Common myeloid progenitor, CD34-positive (primary cell): ENCODE measurements at regions not wholly inside any gene's neighbourhood (a gene's known extent, or its start where the extent isn't known, plus 50 kb on each side); places are given as distances from the start of the nearest gene placed in this dataset.
A peak's percentile ranks its signal among the peaks of the same experiment; 100 is the strongest.

Source experiments
- CTCF ChIA-PET: fragments of 350-600 bp; sonication (Branson Sonifier 250); formaldehyde crosslinking; loops from one replicate; lab custom pipeline; 2021; ENCODE audit warnings: antibody characterized with exemption; lab: Charles Lee
- POLR2A ChIA-PET: fragments of 350-600 bp; sonication (Branson Sonifier 250); formaldehyde crosslinking; loops from one replicate; lab custom pipeline; 2021; ENCODE audit warnings: antibody characterized with exemption; lab: Charles Lee
- DNase-seq, 3 donors: peaks; one replicate each; pipeline versions ENCODE4 v3.0.0 to v3.0.0-alpha.2; 2013
- H3K27ac ChIP-seq, 2 experiments: 1 replicate in 1 of 2; 2 replicates in 1 of 2; pipeline ENCODE4 v1.7.0; 2013; ENCODE audit warnings: inconsistent platforms in 2 of 2, low read length in 2 of 2, mild to moderate bottlenecking in 2 of 2, low read depth in 1 of 2, moderate library complexity in 1 of 2; ENCODE audit not compliant: severe bottlenecking in 2 of 2, insufficient read depth in 1 of 2, poor library complexity in 1 of 2
- H3K27me3 ChIP-seq, 5 experiments: replicated peaks in 2 of 5; 1 replicate in 3 of 5; 2 replicates in 2 of 5; pipeline versions ENCODE4 v1.6.1 to v1.7.0; 2013; ENCODE audit warnings: low read length in 4 of 5, mild to moderate bottlenecking in 2 of 5, moderate library complexity in 2 of 5, inconsistent platforms in 1 of 5; ENCODE audit not compliant: insufficient read depth in 5 of 5, control insufficient read depth in 4 of 5
- H3K36me3 ChIP-seq, 4 experiments: 1 replicate in 2 of 4; 2 replicates in 2 of 4; pipeline versions ENCODE4 v1.6.1 to v1.7.0; 2013; ENCODE audit warnings: low read length in 3 of 4, control low read depth in 1 of 4, mild to moderate bottlenecking in 1 of 4; ENCODE audit not compliant: control insufficient read depth in 4 of 4, insufficient read depth in 4 of 4
- H3K4me1 ChIP-seq, 4 experiments: 1 replicate in 3 of 4; 2 replicates in 1 of 4; pipeline versions ENCODE4 v1.6.1 to v1.7.1; 2013; ENCODE audit warnings: low read length in 3 of 4, mild to moderate bottlenecking in 3 of 4, control low read depth in 1 of 4, inconsistent platforms in 1 of 4, moderate library complexity in 1 of 4; ENCODE audit not compliant: control insufficient read depth in 4 of 4, insufficient read depth in 4 of 4; ENCODE audit errors: control extremely low read depth in 1 of 4
- H3K4me3 ChIP-seq, 7 experiments: 1 replicate in 4 of 7; 2 replicates in 3 of 7; pipeline versions ENCODE4 v1.5.1 to v1.7.0; 2013; ENCODE audit warnings: mild to moderate bottlenecking in 7 of 7, low read length in 6 of 7, moderate library complexity in 6 of 7, inconsistent platforms in 2 of 7, low read depth in 2 of 7, control low read depth in 1 of 7; ENCODE audit not compliant: insufficient read depth in 4 of 7, control insufficient read depth in 1 of 7; ENCODE audit errors: extremely low read depth in 1 of 7
- H3K9me3 ChIP-seq, 5 experiments: 1 replicate in 4 of 5; 2 replicates in 1 of 5; pipeline versions ENCODE4 v1.6.1 to v1.7.1; 2013; ENCODE audit warnings: low read length in 4 of 5, mild to moderate bottlenecking in 2 of 5, inconsistent platforms in 1 of 5, low read depth in 1 of 5, moderate library complexity in 1 of 5; ENCODE audit not compliant: control insufficient read depth in 4 of 5, insufficient read depth in 2 of 5; ENCODE audit errors: control extremely low read depth in 1 of 5
- WGBS: methylation state at CpG from one replicate; pipeline ENCODE4 v1.1.5; 2013; ENCODE audit not compliant: insufficient coverage; 5-methylcytosine and 5-hydroxymethylcytosine counted together

GRCh38 chr4:161329852-161330251 is 833.9 kb downstream of the FSTL5 start:
- H3K4me3 ChIP-seq, result no peak overlapping the region
- no peaks in the 10 kb centered on the region for H3K27me3 ChIP-seq
- CTCF ChIA-PET, result no interaction called here
- no peaks in the 10 kb centered on the region for H3K36me3 ChIP-seq
- no CpG with 5 or more reads among the region's 1 CpG for WGBS
- H3K9me3 ChIP-seq, result no peaks in the 10 kb centered on the region
- H3K4me1 ChIP-seq, result no peaks in the 10 kb centered on the region
- no peak overlapping the region for H3K27ac ChIP-seq
- POLR2A ChIA-PET, result no interaction called here
- DNase-seq, result no peak

GRCh38 chr4:161321706-161322105 is 842.1 kb downstream of the FSTL5 start:
- H3K27ac ChIP-seq, result no peak overlapping the region
- 100% methylated on average over 1 of the region's 1 CpG for WGBS
- H3K4me3 ChIP-seq, result no peak overlapping the region
- no peaks in the 10 kb centered on the region for H3K36me3 ChIP-seq
- ChIA-PET POLR2A (no interaction called here), CTCF (interaction anchor here (0.5 kb wide), 1 partner anchor 99 kb away, joined by 3 read pairs; no protein-coding TSS in a partner anchor)
- no peaks in the 10 kb centered on the region for H3K9me3 ChIP-seq
- peaks cover 0 to 2% (median 0%) of the 10 kb centered on the region in 5 experiments for H3K27me3 ChIP-seq
- no peak for DNase-seq
- H3K4me1 ChIP-seq, result no peaks in the 10 kb centered on the region

GRCh38 chr4:161320377-161320776 is 843.4 kb downstream of the FSTL5 start:
- WGBS, result 53% methylated on average over 2 of the region's 4 CpGs
- CTCF ChIA-PET, result no interaction called here
- H3K36me3 ChIP-seq, result no peaks in the 10 kb centered on the region

DNA sequence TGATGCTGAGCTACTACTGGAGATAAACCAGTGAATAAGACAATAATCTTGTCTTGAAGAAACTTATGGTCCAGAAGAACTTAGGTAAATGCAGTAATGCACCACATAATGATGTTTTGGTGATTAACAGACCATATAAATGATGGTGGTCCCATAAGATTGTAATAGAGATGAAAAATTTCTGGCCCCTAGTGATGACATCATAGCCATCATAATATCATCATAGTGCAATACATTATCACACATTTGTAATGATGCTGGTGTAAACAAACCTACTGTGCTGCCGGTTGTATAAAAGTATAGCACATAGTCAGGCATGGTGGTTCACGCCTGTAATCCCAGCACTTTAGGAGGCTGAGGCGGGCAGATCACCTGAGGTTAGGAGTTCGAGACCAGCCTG is 846.8 kb downstream of the FSTL5 start:
- POLR2A ChIA-PET, result no interaction called here
- 100% methylated on average over 2 of the region's 4 CpGs for WGBS
- Histone ChIP-seq H3K9me3 (no peaks in the 10 kb centered on the region), H3K27me3 (no peaks in the 10 kb centered on the region), H3K4me3 (no peak overlapping the region), H3K4me1 (no peaks in the 10 kb centered on the region), H3K36me3 (no peaks in the 10 kb centered on the region), H3K27ac (no peak overlapping the region)
- no peak for DNase-seq
- CTCF ChIA-PET, result no interaction called here

More at GRCh38 chr4:161320377-161320776, 843.4 kb downstream of the FSTL5 start:
- Histone ChIP-seq H3K9me3 (no peaks in the 10 kb centered on the region), H3K27me3 (peaks cover 0 to 2% (median 0%) of the 10 kb centered on the region in 5 experiments), H3K27ac (no peak overlapping the region), H3K4me3 (no peak overlapping the region), H3K4me1 (no peaks in the 10 kb centered on the region)
- peak; percentile 38 to 71 (median 68) for DNase-seq
- POLR2A ChIA-PET, result no interaction called here

GRCh38 chr4:161314371-161314770 is 849.4 kb downstream of the FSTL5 start:
- no peaks in the 10 kb centered on the region for H3K9me3 ChIP-seq
- ChIA-PET CTCF (no interaction called here), POLR2A (no interaction called here)
- WGBS, result no CpG with 5 or more reads among the region's 3 CpGs
- H3K27ac ChIP-seq, result no peak overlapping the region
- H3K27me3 ChIP-seq, result no peaks in the 10 kb centered on the region
- no peaks in the 10 kb centered on the region for H3K36me3 ChIP-seq
- no peaks in the 10 kb centered on the region for H3K4me1 ChIP-seq
- H3K4me3 ChIP-seq, result no peak overlapping the region
- no peak for DNase-seq

- ChIA-PET CTCF (no interaction called here), POLR2A (no interaction called here)
- DNase-seq, result no peak
- WGBS, result 100% methylated on average over 1 of the region's 2 CpGs
- no peaks in the 10 kb centered on the region for H3K27me3 ChIP-seq
- no peaks in the 10 kb centered on the region for H3K4me1 ChIP-seq
- no peak overlapping the region for H3K4me3 ChIP-seq
- no peaks in the 10 kb centered on the region for H3K9me3 ChIP-seq
- H3K36me3 ChIP-seq, result no peaks in the 10 kb centered on the region
- H3K27ac ChIP-seq, result no peak overlapping the region
Measured at GRCh38 chr4:161303551-161303950, 860.2 kb downstream of the FSTL5 start.

GRCh38 chr4:161291222-161291621 is 872.6 kb downstream of the FSTL5 start:
- H3K9me3 ChIP-seq, result peaks cover 0 to 4% (median 1%) of the 10 kb centered on the region in 5 experiments
- H3K4me1 ChIP-seq, result no peaks in the 10 kb centered on the region
- no peaks in the 10 kb centered on the region for H3K27me3 ChIP-seq
- WGBS, result 52% methylated on average over 5 of the region's 5 CpGs
- H3K4me3 ChIP-seq, result no peak overlapping the region
- no peak overlapping the region for H3K27ac ChIP-seq
- no peaks in the 10 kb centered on the region for H3K36me3 ChIP-seq
- CTCF ChIA-PET, result no interaction called here
- POLR2A ChIA-PET, result no interaction called here
- peak in 1 of 3 donors; percentile 2 for DNase-seq
